Adrenal gland (tissue), 5 donors: ENCODE measurements at regions not wholly inside any gene's neighbourhood (a gene's known extent, or its start where the extent isn't known, plus 50 kb on each side); places are given as distances from the start of the nearest gene placed in this dataset.

ENCODE experiments used
- POLR2A ChIP-seq, 2 donors: fragments of 450-650 bp; IDR thresholded peaks; one replicate each; pipeline ENCODE4 v1.6.1; 2017; ENCODE audit warnings: antibody characterized with exemption in 2 of 2, mild to moderate bottlenecking in 2 of 2, moderate library complexity in 1 of 2
- TF ChIP-seq, protein P1 (sequence below), 6 experiments: fragments of 450-650 bp in 4 of 6; fragments of 200-600 bp in 2 of 6; sonication (generic) in 1 of 6; IDR thresholded peaks; 1 replicate in 5 of 6; 2 replicates in 1 of 6; pipeline versions ENCODE4 v1.5.1 to v1.8.0; 2016 to 2021; ENCODE audit warnings: antibody characterized with exemption in 6 of 6, mild to moderate bottlenecking in 2 of 6, moderate library complexity in 1 of 6
- donor health status: DM: no; HTN: no; CAD: no.

GRCh38 chr16:9152649-9153501 is 61.4 kb downstream of the HAPSTR1 start:
- TF ChIP-seq, protein P1, sequence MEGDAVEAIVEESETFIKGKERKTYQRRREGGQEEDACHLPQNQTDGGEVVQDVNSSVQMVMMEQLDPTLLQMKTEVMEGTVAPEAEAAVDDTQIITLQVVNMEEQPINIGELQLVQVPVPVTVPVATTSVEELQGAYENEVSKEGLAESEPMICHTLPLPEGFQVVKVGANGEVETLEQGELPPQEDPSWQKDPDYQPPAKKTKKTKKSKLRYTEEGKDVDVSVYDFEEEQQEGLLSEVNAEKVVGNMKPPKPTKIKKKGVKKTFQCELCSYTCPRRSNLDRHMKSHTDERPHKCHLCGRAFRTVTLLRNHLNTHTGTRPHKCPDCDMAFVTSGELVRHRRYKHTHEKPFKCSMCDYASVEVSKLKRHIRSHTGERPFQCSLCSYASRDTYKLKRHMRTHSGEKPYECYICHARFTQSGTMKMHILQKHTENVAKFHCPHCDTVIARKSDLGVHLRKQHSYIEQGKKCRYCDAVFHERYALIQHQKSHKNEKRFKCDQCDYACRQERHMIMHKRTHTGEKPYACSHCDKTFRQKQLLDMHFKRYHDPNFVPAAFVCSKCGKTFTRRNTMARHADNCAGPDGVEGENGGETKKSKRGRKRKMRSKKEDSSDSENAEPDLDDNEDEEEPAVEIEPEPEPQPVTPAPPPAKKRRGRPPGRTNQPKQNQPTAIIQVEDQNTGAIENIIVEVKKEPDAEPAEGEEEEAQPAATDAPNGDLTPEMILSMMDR (IDR thresholded peaks at IDR 0.05) = no peak
- no peak for TF ChIP-seq POLR2A (IDR thresholded peaks at IDR 0.05)
